ENCODE measurements at regions not wholly inside any gene's neighbourhood (a gene's known extent, or its start where the extent isn't known, plus 50 kb on each side); places are given as distances from the start of the nearest gene placed in this dataset.
"Not testable (repeated sequence)": the region's sequence is repeated elsewhere in the genome, so short reads cannot be mapped to it uniquely, and the experiment has no call there.

- not testable (repeated sequence) for TF ChIP-seq POLR2A (IDR thresholded peaks at IDR 0.05; ENCODE audit: low read length); GATA1 (IDR thresholded peaks at IDR 0.05; ENCODE audit: low read depth, low read length)
These were observed 93.7 kb upstream of the ALDH3B2 start for GRCh38 chr11:67768001-67768730.

All from erythroblast (primary cell).